Neural progenitor cell (in vitro differentiated cells): ENCODE measurements at regions not wholly inside any gene's neighbourhood (a gene's known extent, or its start where the extent isn't known, plus 50 kb on each side); places are given as distances from the start of the nearest gene placed in this dataset.

Source experiments
- EZH2 ChIP-seq: fragments of 200-600 bp; sonication (generic); IDR thresholded peaks from 2 replicates; pipeline ENCODE4 v1.6.1; 2017; ENCODE audit warnings: antibody characterized with exemption, mild to moderate bottlenecking, moderate library complexity
- EZH2phosphoT487 ChIP-seq: fragments of 200-600 bp; sonication (generic); IDR thresholded peaks from 2 replicates; pipeline ENCODE4 v1.6.1; 2017; ENCODE audit warnings: antibody characterized with exemption
- TF ChIP-seq, protein P1 (sequence below): fragments of 200-600 bp; sonication (generic); IDR thresholded peaks from 2 replicates; pipeline ENCODE4 v1.5.1; 2017; ENCODE audit warnings: antibody characterized with exemption, mild to moderate bottlenecking

DNA sequence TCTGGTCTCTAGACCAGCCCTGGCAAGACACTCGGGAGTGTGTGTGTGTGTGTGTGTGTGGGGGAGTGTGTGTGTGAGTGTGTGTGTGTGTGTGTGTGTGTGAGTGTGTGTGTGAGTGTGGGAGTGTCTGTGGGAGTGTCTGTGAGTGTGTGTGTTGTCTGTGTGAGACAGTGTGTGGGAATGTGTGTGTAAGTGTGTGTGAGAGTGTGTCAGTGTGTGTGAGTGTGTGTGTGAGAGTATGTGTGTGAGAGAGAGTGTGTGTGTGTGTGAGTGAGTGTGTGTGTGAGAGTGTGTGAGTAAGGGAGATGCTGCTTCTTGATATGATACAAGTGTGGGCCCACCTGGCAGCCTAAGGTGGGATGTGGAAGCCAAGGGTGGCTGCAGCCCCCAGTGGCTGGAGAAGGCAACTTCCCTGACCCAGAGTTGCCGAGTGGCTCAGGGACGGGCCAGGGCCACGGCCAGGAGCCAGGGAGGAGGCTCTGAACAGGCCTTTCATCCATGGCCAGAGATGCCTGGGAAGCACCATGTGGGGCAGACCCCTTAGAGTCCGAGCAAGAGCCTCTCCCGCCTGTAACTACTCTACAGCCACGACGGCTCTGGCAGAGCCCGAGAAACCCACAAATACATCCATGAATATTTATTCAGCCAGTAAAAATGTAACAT lies 159.3 kb upstream of the MYCN start:
- TF ChIP-seq, protein P1, sequence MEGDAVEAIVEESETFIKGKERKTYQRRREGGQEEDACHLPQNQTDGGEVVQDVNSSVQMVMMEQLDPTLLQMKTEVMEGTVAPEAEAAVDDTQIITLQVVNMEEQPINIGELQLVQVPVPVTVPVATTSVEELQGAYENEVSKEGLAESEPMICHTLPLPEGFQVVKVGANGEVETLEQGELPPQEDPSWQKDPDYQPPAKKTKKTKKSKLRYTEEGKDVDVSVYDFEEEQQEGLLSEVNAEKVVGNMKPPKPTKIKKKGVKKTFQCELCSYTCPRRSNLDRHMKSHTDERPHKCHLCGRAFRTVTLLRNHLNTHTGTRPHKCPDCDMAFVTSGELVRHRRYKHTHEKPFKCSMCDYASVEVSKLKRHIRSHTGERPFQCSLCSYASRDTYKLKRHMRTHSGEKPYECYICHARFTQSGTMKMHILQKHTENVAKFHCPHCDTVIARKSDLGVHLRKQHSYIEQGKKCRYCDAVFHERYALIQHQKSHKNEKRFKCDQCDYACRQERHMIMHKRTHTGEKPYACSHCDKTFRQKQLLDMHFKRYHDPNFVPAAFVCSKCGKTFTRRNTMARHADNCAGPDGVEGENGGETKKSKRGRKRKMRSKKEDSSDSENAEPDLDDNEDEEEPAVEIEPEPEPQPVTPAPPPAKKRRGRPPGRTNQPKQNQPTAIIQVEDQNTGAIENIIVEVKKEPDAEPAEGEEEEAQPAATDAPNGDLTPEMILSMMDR: peak; percentile 29
- TF ChIP-seq EZH2: no peak
- no peak for TF ChIP-seq EZH2phosphoT487
